Nephron progenitor cell (in vitro differentiated cells): ENCODE measurements at regions not wholly inside any gene's neighbourhood (a gene's known extent, or its start where the extent isn't known, plus 50 kb on each side); places are given as distances from the start of the nearest gene placed in this dataset.

ENCODE experiments used
- DNase-seq: peaks from one replicate; pipeline ENCODE4 v3.0.0; 2021
- H3K27ac Mint-ChIP-seq: 2 replicates; pipeline ENCODE4 v1.8.0; 2021; ENCODE audit warnings: mild to moderate bottlenecking, moderate library complexity, mixed read lengths
- H3K27me3 Mint-ChIP-seq: 2 replicates; pipeline ENCODE4 v1.8.0; 2021; ENCODE audit warnings: mild to moderate bottlenecking, low read depth, mixed read lengths; ENCODE audit not compliant: poor library complexity
- H3K36me3 Mint-ChIP-seq: 2 replicates; pipeline ENCODE4 v1.8.0; 2021; ENCODE audit warnings: low read depth, mixed read lengths
- H3K4me1 Mint-ChIP-seq: 2 replicates; pipeline ENCODE4 v1.8.0; 2021; ENCODE audit warnings: mixed read lengths
- H3K4me3 Mint-ChIP-seq: 2 replicates; pipeline ENCODE4 v1.8.0; 2021; ENCODE audit warnings: mild to moderate bottlenecking, moderate library complexity, mixed read lengths
- H3K9me3 Mint-ChIP-seq: 2 replicates; pipeline ENCODE4 v1.8.0; 2021; ENCODE audit warnings: mild to moderate bottlenecking, moderate library complexity, mixed read lengths
- TF ChIP-seq, protein P1 (sequence below): fragments of 200-600 bp; sonication (generic); IDR thresholded peaks from 2 replicates; pipeline ENCODE4 v1.5.0; 2021; ENCODE audit warnings: antibody characterized with exemption

DNA sequence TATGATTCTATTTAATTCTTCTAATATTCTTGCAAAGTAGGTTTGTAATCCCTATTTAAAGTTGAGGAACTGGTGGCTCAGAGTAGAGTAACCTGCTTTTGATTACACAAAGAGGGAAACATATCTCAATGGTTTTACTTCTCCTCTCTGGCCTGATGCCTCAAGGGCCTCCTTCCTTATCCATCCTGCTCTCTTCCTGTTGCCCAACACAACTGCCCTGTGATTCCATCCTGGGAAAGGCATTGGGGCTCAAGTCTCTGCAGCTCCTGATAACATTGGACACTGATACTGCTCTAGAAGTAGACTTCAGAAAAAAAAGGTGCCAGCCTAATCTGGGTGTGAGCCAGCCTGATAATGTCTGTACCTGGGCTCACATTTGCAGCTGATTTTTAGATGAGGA, 75.8 kb downstream of the RDH14 start:
- H3K4me3 Mint-ChIP-seq, result no peak overlapping the region
- no peak overlapping the region for H3K27ac Mint-ChIP-seq
- H3K9me3 Mint-ChIP-seq, result no peaks in the 10 kb centered on the region
- DNase-seq, result no peak
- H3K36me3 Mint-ChIP-seq, result no peaks in the 10 kb centered on the region
- TF ChIP-seq, protein P1, sequence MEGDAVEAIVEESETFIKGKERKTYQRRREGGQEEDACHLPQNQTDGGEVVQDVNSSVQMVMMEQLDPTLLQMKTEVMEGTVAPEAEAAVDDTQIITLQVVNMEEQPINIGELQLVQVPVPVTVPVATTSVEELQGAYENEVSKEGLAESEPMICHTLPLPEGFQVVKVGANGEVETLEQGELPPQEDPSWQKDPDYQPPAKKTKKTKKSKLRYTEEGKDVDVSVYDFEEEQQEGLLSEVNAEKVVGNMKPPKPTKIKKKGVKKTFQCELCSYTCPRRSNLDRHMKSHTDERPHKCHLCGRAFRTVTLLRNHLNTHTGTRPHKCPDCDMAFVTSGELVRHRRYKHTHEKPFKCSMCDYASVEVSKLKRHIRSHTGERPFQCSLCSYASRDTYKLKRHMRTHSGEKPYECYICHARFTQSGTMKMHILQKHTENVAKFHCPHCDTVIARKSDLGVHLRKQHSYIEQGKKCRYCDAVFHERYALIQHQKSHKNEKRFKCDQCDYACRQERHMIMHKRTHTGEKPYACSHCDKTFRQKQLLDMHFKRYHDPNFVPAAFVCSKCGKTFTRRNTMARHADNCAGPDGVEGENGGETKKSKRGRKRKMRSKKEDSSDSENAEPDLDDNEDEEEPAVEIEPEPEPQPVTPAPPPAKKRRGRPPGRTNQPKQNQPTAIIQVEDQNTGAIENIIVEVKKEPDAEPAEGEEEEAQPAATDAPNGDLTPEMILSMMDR, result no peak
- peaks cover 40% of the 10 kb centered on the region for H3K4me1 Mint-ChIP-seq
- peaks cover 16% of the 10 kb centered on the region for H3K27me3 Mint-ChIP-seq

DNA sequence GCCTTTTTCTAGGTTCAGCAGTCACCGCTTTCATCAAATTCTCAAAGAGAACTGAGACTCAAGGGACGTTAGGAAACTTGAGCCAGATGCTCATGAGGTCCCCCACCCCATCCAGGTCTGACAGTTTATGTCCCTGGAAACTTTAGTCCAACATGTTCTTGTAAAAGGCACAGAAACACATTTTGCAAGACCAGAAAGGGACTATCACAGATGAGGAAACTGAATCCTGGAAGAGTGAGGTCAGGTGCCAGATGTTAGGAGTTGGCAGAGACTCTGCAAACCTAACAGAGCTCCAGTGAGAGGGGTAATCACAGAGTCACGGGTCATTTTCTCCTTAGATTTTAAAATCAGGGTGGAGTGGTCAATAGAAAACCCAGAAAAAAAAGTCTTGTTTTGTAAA, 76.6 kb downstream of the RDH14 start:
- DNase-seq, result no peak

DNA sequence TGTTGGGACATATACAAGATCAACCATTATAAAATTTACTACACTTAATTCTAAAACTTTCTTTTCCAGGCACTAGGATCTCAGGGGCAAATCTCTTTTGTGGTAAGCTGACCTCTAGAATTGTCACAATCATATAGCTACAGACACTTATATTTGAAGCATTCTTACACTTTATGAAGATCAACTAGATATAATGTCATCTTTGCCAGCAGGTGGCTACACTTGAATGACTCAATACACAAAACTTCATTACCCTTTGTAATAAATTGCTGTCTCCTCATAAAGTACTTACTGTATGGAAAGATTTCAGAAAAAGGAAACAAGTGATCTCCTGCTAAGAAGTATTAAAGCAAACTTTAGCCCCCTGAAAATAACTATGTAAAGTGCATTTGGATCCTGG, 77.8 kb downstream of the RDH14 start:
- Mint-ChIP-seq H3K4me3 (no peak overlapping the region), H3K27me3 (peaks cover 16% of the 10 kb centered on the region), H3K9me3 (no peaks in the 10 kb centered on the region), H3K4me1 (peaks cover 45% of the 10 kb centered on the region), H3K36me3 (no peaks in the 10 kb centered on the region), H3K27ac (no peak overlapping the region)
- TF ChIP-seq, protein P1, result no peak
- DNase-seq, result no peak

More for the DNA sequence above, 76.6 kb downstream of the RDH14 start:
- H3K4me3 Mint-ChIP-seq, result no peak overlapping the region
- H3K4me1 Mint-ChIP-seq, result peaks cover 45% of the 10 kb centered on the region
- H3K9me3 Mint-ChIP-seq, result no peaks in the 10 kb centered on the region
- H3K36me3 Mint-ChIP-seq, result no peaks in the 10 kb centered on the region
- TF ChIP-seq, protein P1, result no peak
- no peak overlapping the region for H3K27ac Mint-ChIP-seq
- H3K27me3 Mint-ChIP-seq, result peaks cover 16% of the 10 kb centered on the region

DNA sequence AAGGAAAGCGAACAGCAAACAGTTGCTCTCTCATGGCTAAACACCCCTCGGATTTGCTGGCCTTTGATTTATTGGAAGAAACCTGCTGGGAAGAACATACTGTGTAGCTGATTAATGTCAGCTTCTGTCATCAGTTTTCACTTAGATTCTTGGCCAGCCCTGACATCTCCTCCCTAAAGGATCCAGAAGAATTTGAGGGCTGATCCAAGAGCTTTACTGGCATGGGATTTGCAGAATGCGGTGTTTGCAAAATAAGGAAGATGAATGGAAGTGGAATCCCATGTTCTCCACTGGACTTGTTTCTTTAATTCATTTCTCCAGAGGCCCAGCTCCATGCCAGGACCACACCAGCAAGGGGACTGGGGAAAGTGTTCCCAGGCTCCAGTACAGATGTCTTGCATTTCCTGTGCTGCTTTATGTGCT, 80.5 kb downstream of the RDH14 start:
- TF ChIP-seq, protein P1, result no peak
- Mint-ChIP-seq H3K4me3 (no peak overlapping the region), H3K27me3 (peaks cover 12% of the 10 kb centered on the region), H3K27ac (no peak overlapping the region), H3K9me3 (no peaks in the 10 kb centered on the region), H3K4me1 (peaks cover 36% of the 10 kb centered on the region), H3K36me3 (no peaks in the 10 kb centered on the region)
- DNase-seq, result no peak

DNA sequence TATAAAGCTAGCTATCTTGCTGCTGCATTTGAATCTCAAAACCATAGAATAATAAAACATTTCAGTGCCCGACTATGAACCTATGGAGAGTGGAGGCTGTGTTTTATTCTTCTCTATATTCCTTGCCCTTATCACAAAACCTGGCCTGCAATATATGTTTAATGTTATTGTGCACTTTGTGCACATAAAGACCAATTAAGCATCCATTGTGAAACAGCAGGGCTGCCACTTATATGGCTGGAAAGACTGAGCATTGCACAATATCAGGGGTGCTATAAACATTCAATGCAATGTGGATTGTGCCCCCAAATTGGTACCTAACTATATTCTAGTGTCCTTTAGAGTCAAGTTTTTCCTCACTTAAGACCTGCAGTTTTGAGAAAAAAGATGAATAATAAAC, 83.2 kb downstream of the RDH14 start:
- DNase-seq, result no peak
- Mint-ChIP-seq H3K27me3 (peaks cover 5% of the 10 kb centered on the region), H3K4me3 (no peak overlapping the region), H3K4me1 (peaks cover 50% of the 10 kb centered on the region), H3K27ac (no peak overlapping the region), H3K36me3 (no peaks in the 10 kb centered on the region), H3K9me3 (no peaks in the 10 kb centered on the region)
- TF ChIP-seq, protein P1, result no peak

DNA sequence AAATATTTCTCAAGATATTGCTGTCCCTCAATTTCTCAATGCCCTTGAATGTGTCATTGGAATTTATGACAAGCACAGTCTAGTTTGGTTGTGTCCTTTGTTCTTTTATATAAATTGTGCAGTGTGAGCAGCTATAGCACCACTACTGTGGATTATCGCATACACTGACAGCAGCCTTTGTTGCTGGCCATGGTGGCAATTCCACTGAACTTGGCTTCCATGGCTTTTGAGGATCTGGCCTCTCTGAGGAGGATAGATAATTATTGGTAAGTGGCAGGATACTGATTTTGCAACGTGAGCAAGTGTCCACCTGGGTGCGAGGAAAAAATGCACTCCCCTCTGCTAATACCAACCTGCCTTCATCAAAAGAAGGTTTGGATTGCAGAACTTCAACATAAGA, 84.0 kb downstream of the RDH14 start:
- no peak for DNase-seq
- Mint-ChIP-seq H3K9me3 (peaks cover under 1% of the 10 kb centered on the region), H3K4me1 (peaks cover 52% of the 10 kb centered on the region), H3K4me3 (no peak overlapping the region), H3K27ac (no peak overlapping the region), H3K36me3 (no peaks in the 10 kb centered on the region), H3K27me3 (peaks cover 5% of the 10 kb centered on the region)
- TF ChIP-seq, protein P1, result no peak
